ENCODE measurements at regions not wholly inside any gene's neighbourhood (a gene's known extent, or its start where the extent isn't known, plus 50 kb on each side); places are given as distances from the start of the nearest gene placed in this dataset.

DNA sequence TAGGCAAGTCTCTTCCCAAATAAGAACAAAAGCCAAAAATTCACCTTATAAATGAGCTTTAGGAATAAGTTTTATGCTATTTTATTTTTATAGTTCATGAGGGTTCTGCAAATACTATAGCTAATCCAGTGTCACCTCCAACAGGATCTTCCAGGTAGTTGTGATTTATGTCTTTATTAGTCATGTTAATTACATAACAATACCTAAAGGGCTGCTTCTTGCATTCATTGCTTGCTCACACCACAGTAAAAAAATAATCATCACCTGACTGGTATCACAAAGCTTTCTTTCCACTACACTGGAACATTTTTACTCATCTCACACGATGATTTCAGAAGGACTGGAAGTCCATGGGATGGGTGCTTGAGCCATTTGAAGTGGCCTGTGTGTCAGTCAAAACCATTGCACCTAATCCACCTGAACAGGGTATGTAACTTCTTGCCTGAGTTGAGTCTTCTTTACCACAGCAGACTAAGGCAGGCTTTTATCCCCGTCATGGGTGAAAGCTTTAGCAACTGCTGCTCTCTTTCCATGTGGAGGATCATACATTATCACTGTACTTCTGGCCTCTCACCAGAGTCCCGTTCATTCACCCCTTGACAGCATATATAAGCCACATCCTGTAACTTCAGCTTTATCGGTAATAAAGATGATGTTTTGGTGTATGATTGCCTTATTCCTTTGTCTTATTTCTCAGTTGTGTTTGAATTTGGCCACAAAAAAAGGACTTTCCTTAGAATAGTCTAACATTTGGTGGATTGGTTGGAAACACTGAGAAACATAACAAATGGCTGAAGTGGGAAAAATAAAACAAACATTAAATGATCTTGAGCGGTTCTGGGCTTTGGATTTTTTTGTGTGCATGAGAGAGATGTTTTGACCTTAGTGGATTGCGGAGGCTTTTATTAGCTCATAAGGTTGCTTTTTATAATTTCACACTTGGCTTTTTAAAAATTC is 382.6 kb upstream of the THBS1 start (continued):
- TF ChIP-seq, protein P1, sequence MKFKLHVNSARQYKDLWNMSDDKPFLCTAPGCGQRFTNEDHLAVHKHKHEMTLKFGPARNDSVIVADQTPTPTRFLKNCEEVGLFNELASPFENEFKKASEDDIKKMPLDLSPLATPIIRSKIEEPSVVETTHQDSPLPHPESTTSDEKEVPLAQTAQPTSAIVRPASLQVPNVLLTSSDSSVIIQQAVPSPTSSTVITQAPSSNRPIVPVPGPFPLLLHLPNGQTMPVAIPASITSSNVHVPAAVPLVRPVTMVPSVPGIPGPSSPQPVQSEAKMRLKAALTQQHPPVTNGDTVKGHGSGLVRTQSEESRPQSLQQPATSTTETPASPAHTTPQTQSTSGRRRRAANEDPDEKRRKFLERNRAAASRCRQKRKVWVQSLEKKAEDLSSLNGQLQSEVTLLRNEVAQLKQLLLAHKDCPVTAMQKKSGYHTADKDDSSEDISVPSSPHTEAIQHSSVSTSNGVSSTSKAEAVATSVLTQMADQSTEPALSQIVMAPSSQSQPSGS (IDR thresholded peaks at IDR 0.05; ENCODE audit: low read length) = no peak
- TF ChIP-seq SP1 (IDR thresholded peaks at IDR 0.05; ENCODE audit: low read depth, low read length) (no peak), JUN (IDR thresholded peaks at IDR 0.05; ENCODE audit: low read depth, low read length) (no peak), EGR1 (IDR thresholded peaks at IDR 0.05; ENCODE audit: borderline replicate concordance, low read depth, low read length) (no peak), RXRA (IDR thresholded peaks at IDR 0.05; ENCODE audit: insufficient read depth, low read depth, low read length) (no peak), GTF2F1 (IDR thresholded peaks at IDR 0.05; ENCODE audit: borderline replicate concordance, low read depth, low read length) (no peak)
